HepG2 (cell line): ENCODE measurements at regions not wholly inside any gene's neighbourhood (a gene's known extent, or its start where the extent isn't known, plus 50 kb on each side); places are given as distances from the start of the nearest gene placed in this dataset.
"Not testable (repeated sequence)": the region's sequence is repeated elsewhere in the genome, so short reads cannot be mapped to it uniquely, and the experiment has no call there.

Source experiments
- ATAC-seq: fragments of 200-7000 bp; cut with Tn5 transposase; 3 replicates; pipeline ENCODE4 v1.9.1; 2020; ENCODE audit warnings: mild to moderate bottlenecking, moderate library complexity
- BruUV-seq: library from RNA; stranded (reverse); fragments of 400-500 nt; replicated peaks from 2 replicates; lab custom pipeline; 2021; lab: Mats Ljungman, UMichigan
- CTCF ChIA-PET: fragments of 300-600 bp; formaldehyde crosslinking; extraction: SDS; loops from one replicate; lab custom pipeline; 2021; ENCODE audit warnings: low total read pairs, inconsistent platforms, low intra/inter-chr PET ratio; lab: Yijun Ruan, JAX
- POLR2A ChIA-PET: fragments of 350-600 bp; sonication (Branson Sonifier 250); formaldehyde crosslinking; loops from one replicate; lab custom pipeline; 2020; ENCODE audit warnings: antibody characterized with exemption, inconsistent platforms; lab: Yijun Ruan, JAX
- DNase-seq: peaks from one replicate; pipeline ENCODE4 v3.0.0-alpha.2; 2015; ENCODE audit warnings: low spot score
- FAIRE-seq: peaks from 3 replicates; lab custom pipeline; 2011; peaks lifted over from hg19 to GRCh38; lab: Jason Lieb, UNC
- H2AFZ ChIP-seq: one replicate; pipeline ENCODE4 v1.6.1; 2011; ENCODE audit warnings: low read length, inconsistent platforms
- H3K27ac ChIP-seq: fragments of 300-600 bp; 3 replicates; pipeline ENCODE4 v1.8.0; 2011; ENCODE audit warnings: mixed run types, mild to moderate bottlenecking, mixed read lengths, low read length, inconsistent platforms; ENCODE audit not compliant: insufficient read depth; ENCODE audit errors: extremely low read length
- H3K27me3 ChIP-seq, 2 experiments: fragments of 200-600 bp in 1 of 2; 2 replicates in 1 of 2; 3 replicates in 1 of 2; pipeline versions ENCODE4 v1.6.0 to v1.8.0; 2011; ENCODE audit warnings: low read length in 2 of 2, mild to moderate bottlenecking in 2 of 2, moderate library complexity in 2 of 2, inconsistent platforms in 1 of 2; ENCODE audit not compliant: insufficient read depth in 2 of 2, control insufficient read depth in 1 of 2
- H3K36me3 ChIP-seq, 2 experiments: fragments of 200-600 bp in 1 of 2; replicated peaks in 1 of 2; 2 replicates in 1 of 2; 3 replicates in 1 of 2; pipeline versions ENCODE4 v1.5.1 to v1.8.0; 2011; ENCODE audit warnings: low read length in 2 of 2, inconsistent platforms in 1 of 2; ENCODE audit not compliant: insufficient read depth in 2 of 2, control insufficient read depth in 1 of 2
- H3K4me1 ChIP-seq: 2 replicates; pipeline ENCODE4 v1.5.1; 2012; ENCODE audit warnings: low read length, inconsistent platforms; ENCODE audit not compliant: insufficient read depth
- H3K4me2 ChIP-seq: 2 replicates; pipeline ENCODE4 v1.6.0; 2011; ENCODE audit warnings: low read depth, low read length, inconsistent platforms
- H3K4me3 ChIP-seq, 3 experiments: fragments of 200-600 bp in 1 of 3; sonication (generic), shearing (Covaris generic) in 1 of 3; replicated peaks in 1 of 3; 2 replicates each; pipeline ENCODE4 v1.5.1; 2011 to 2016; ENCODE audit warnings: low read length in 3 of 3, inconsistent platforms in 2 of 3, low read depth in 2 of 3, mild to moderate bottlenecking in 2 of 3, control low read depth in 1 of 3, mixed read lengths in 1 of 3; ENCODE audit not compliant: insufficient read depth in 1 of 3
- H3K79me2 ChIP-seq: one replicate; pipeline ENCODE4 v1.6.1; 2011; ENCODE audit warnings: low read length, inconsistent platforms; ENCODE audit not compliant: insufficient read depth
- H3K9ac ChIP-seq: 2 replicates; pipeline ENCODE4 v1.6.0; 2011; ENCODE audit warnings: mild to moderate bottlenecking, low read depth, low read length, inconsistent platforms; ENCODE audit not compliant: insufficient read depth
- H3K9me3 ChIP-seq: 2 replicates; pipeline ENCODE4 v1.5.1; 2012; ENCODE audit warnings: mild to moderate bottlenecking, low read length
- H4K20me1 ChIP-seq: 2 replicates; pipeline ENCODE4 v1.6.0; 2011; ENCODE audit warnings: inconsistent platforms, mild to moderate bottlenecking, low read length, moderate library complexity; ENCODE audit not compliant: insufficient read depth
- CEBPB ChIP-seq: IDR thresholded peaks from 2 replicates; pipeline ENCODE4 v1.6.1; 2011; ENCODE audit warnings: low read depth, low read length, improper control_type of control experiment, borderline replicate concordance
- HOXA7 ChIP-seq: sonication (generic); formaldehyde crosslinking; IDR thresholded peaks from 2 replicates; pipeline ENCODE4 v1.8.1; 2022; ENCODE audit warnings: mild to moderate bottlenecking, missing genetic modification reagents, moderate library complexity
- WGBS: methylation state at CpG from one replicate; pipeline ENCODE4 v1.1.6; 2017; ENCODE audit warnings: low lambda C conversion rate; 5-methylcytosine and 5-hydroxymethylcytosine counted together
- in situ Hi-C: cut with HindIII; loops from 2 replicates; pipeline ENCODE4 v1.10.0; 2017; ENCODE audit warnings: low pct_unique_long_range_greater_than_20kb; ENCODE audit not compliant: extremely low pct_ligation_motif_present
- intact Hi-C: fragments of 100-400 bp; cut with micrococcal nuclease; formaldehyde crosslinking; loops from one replicate; pipeline ENCODE4 v1.10.0; 2022; ENCODE audit not compliant: unreplicated experiment

DNA sequence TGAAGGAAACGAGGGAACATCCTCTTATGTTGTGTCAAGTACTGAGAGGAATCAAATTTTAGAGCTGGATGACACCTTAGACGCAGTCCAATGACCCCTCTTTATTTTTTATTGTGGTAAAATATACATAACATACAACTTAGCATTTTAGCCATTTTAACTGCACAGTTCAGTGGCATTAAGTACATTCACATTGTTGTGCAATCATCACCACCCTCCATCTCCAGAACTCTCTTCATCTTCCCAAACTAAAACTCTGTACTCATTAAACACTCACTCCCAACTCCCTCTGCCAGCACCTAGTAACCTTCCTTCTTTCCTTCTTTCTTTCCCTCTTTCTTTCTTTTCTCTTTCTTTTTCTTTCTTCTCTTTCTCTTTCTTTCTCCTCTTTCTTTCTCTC lies 97.2 kb upstream of the SLC24A4 start:
- no peaks in the 10 kb centered on the region for H3K4me1 ChIP-seq
- no peak overlapping the region for H3K4me2 ChIP-seq
- peaks cover 1 to 11% of the 10 kb centered on the region in 2 experiments; a peak in 2 of 5 replicates for H3K27me3 ChIP-seq
- no peaks in the 10 kb centered on the region for H3K36me3 ChIP-seq
- ATAC-seq = no peak
- H3K9ac ChIP-seq = no peak overlapping the region
- no peaks in the 10 kb centered on the region for H4K20me1 ChIP-seq
- 0% methylated on average over 2 of the region's 2 CpGs for WGBS
- intact Hi-C loops (no loop called here), in situ Hi-C loops (no loop called here)
- no peak for FAIRE-seq
- H3K79me2 ChIP-seq = no peaks in the 10 kb centered on the region
- BruUV-seq = no TSS peak
- DNase-seq = no peak
- no peak overlapping the region for H3K4me3 ChIP-seq
- H3K27ac ChIP-seq = no peak overlapping the region
- no peak overlapping the region for H2AFZ ChIP-seq
- POLR2A ChIA-PET = no interaction called here
- CTCF ChIA-PET = no interaction called here
- TF ChIP-seq CEBPB (peak; percentile 61; the same call in 1 of the 2 replicates), HOXA7 (CRISPR knock-in tag) (no peak)
- no peaks in the 10 kb centered on the region for H3K9me3 ChIP-seq

GRCh38 chr14:92226166-92226565 lies 96.8 kb upstream of the SLC24A4 start:
- in situ Hi-C loops, H3K27ac ChIP-seq, BruUV-seq, ATAC-seq, intact Hi-C loops, H4K20me1 ChIP-seq, POLR2A ChIA-PET, H2AFZ ChIP-seq, H3K9ac ChIP-seq, H3K4me1 ChIP-seq, H3K79me2 ChIP-seq, FAIRE-seq, H3K4me2 ChIP-seq, H3K36me3 ChIP-seq, CTCF ChIA-PET, DNase-seq, H3K4me3 ChIP-seq, H3K9me3 ChIP-seq: not testable (repeated sequence)
- H3K27me3 ChIP-seq = peaks cover 1 to 11% of the 10 kb centered on the region in 2 experiments; a peak in 2 of 5 replicates
